SU-DHL-6 (cell line): ENCODE measurements at regions not wholly inside any gene's neighbourhood (a gene's known extent, or its start where the extent isn't known, plus 50 kb on each side); places are given as distances from the start of the nearest gene placed in this dataset.

Experiments used
- H2AFZ ChIP-seq: fragments of 200-600 bp; sonication (generic); 2 replicates; pipeline ENCODE4 v1.6.1; 2014; ENCODE audit warnings: low read depth, mild to moderate bottlenecking, moderate library complexity, mixed read lengths, antibody characterized with exemption, low read length; ENCODE audit not compliant: severe bottlenecking
- H3F3A ChIP-seq: fragments of 200-600 bp; shearing (Covaris generic); 2 replicates; pipeline ENCODE4 v1.6.0; 2016; ENCODE audit warnings: antibody characterized with exemption, mild to moderate bottlenecking; ENCODE audit not compliant: insufficient read depth
- H3K27ac ChIP-seq: fragments of 200-600 bp; sonication (generic); 2 replicates; pipeline ENCODE4 v1.5.1; 2016; ENCODE audit warnings: low read depth, mild to moderate bottlenecking, low read length, moderate library complexity, mixed read lengths
- H3K27me3 ChIP-seq: fragments of 200-600 bp; sonication (generic), shearing (Covaris generic); 2 replicates; pipeline ENCODE4 v1.6.0; 2014; ENCODE audit warnings: mild to moderate bottlenecking, low read length
- H3K36me3 ChIP-seq: fragments of 200-600 bp; sonication (generic); 2 replicates; pipeline ENCODE4 v1.6.1; 2014; ENCODE audit warnings: mild to moderate bottlenecking, low read length, mixed read lengths
- H3K4me2 ChIP-seq: fragments of 300-600, 200-600 bp; shearing (Covaris generic), sonication (generic); 2 replicates; pipeline ENCODE4 v1.6.0; 2014; ENCODE audit warnings: low read length, low read depth, mild to moderate bottlenecking; ENCODE audit not compliant: poor library complexity, severe bottlenecking
- H3K4me3 ChIP-seq: fragments of 200-600 bp; sonication (generic); 2 replicates; pipeline ENCODE4 v1.5.1; 2014; ENCODE audit warnings: antibody characterized with exemption, low read length, mild to moderate bottlenecking, mixed read lengths; ENCODE audit not compliant: insufficient read depth, poor library complexity, severe bottlenecking
- H3K79me2 ChIP-seq: fragments of 200-600 bp; sonication (generic); 2 replicates; pipeline ENCODE4 v1.6.1; 2014; ENCODE audit warnings: mild to moderate bottlenecking, low read length, moderate library complexity; ENCODE audit not compliant: insufficient read depth
- H3K9ac ChIP-seq: fragments of 200-600 bp; sonication (generic); 2 replicates; pipeline ENCODE4 v1.7.0; 2014; ENCODE audit warnings: mild to moderate bottlenecking, low read length
- H3K9me2 ChIP-seq: fragments of 200-600 bp; sonication (generic); replicated peaks from 2 replicates; pipeline ENCODE4 v1.6.1; 2014; ENCODE audit warnings: low read length; ENCODE audit not compliant: insufficient read depth
- H3K9me3 ChIP-seq: fragments of 200-600 bp; sonication (generic); 2 replicates; pipeline ENCODE4 v1.6.1; 2014; ENCODE audit warnings: low read length, mixed read lengths; ENCODE audit not compliant: insufficient read depth
- H4K20me1 ChIP-seq: fragments of 200-600 bp; sonication (generic); 2 replicates; pipeline ENCODE4 v1.6.1; 2014; ENCODE audit warnings: low read depth, mild to moderate bottlenecking, antibody characterized with exemption, low read length, moderate library complexity, mixed read lengths
- CTCF ChIP-seq: fragments of 200-600 bp; sonication (generic); IDR thresholded peaks from one replicate; pipeline ENCODE4 v1.5.1; 2017; ENCODE audit warnings: antibody characterized with exemption, mild to moderate bottlenecking, low read length, moderate library complexity; ENCODE audit not compliant: insufficient read depth, poor library complexity, severe bottlenecking
- EZH2phosphoT487 ChIP-seq: fragments of 200-600 bp; sonication (generic), shearing (Covaris generic); conservative IDR thresholded peaks from 2 replicates; pipeline ENCODE4 v1.6.1; 2018; ENCODE audit warnings: mild to moderate bottlenecking, antibody characterized with exemption, low read length, moderate library complexity, mixed read lengths

DNA sequence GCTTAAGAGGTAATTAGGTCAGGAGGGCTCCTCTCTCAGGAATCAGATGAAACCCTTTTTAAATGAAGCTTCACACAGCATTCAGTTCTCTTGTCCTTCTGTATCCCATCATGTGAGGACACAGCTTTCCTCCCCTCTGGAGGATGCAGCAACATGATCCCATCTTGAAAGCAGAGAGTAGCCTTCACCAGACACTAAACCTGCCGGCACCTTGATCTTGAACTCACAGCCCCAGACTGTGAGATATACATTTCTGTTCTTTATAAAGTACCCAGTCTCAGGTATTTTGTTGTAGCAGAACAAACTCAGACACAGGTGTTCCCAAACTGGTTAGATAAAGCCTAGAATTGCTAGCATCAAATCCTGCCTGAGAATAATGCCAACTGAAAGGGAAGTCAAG is 83.7 kb upstream of the PRICKLE2 start:
- Histone ChIP-seq H3K9ac (no peak overlapping the region), H4K20me1 (no peaks in the 10 kb centered on the region), H2AFZ (no peak overlapping the region), H3K4me2 (no peak overlapping the region), H3K9me3 (no peaks in the 10 kb centered on the region), H3K79me2 (no peaks in the 10 kb centered on the region), H3K9me2 (no peaks in the 10 kb centered on the region), H3K36me3 (no peaks in the 10 kb centered on the region), H3K27me3 (no peaks in the 10 kb centered on the region), H3K27ac (no peak overlapping the region), H3F3A (no peaks in the 10 kb centered on the region), H3K4me3 (no peak overlapping the region)
- TF ChIP-seq CTCF: no peak
- TF ChIP-seq EZH2phosphoT487: no peak

GRCh38 chr3:64306745-64307144 is 81.5 kb upstream of the PRICKLE2 start:
- H3K4me2 ChIP-seq: no peak overlapping the region
- H3K9me3 ChIP-seq: no peaks in the 10 kb centered on the region
- no peaks in the 10 kb centered on the region for H3K79me2 ChIP-seq
- no peak overlapping the region for H3K27ac ChIP-seq
- no peaks in the 10 kb centered on the region for H3K27me3 ChIP-seq
- no peaks in the 10 kb centered on the region for H3K9me2 ChIP-seq
- no peaks in the 10 kb centered on the region for H4K20me1 ChIP-seq
- H2AFZ ChIP-seq: no peak overlapping the region
- no peaks in the 10 kb centered on the region for H3K36me3 ChIP-seq
- no peaks in the 10 kb centered on the region for H3F3A ChIP-seq
- no peak overlapping the region for H3K4me3 ChIP-seq
- no peak overlapping the region for H3K9ac ChIP-seq
- TF ChIP-seq CTCF: no peak
- TF ChIP-seq EZH2phosphoT487: no peak

GRCh38 chr3:64305731-64306130 is 80.5 kb upstream of the PRICKLE2 start:
- no peak overlapping the region for H3K4me2 ChIP-seq
- no peaks in the 10 kb centered on the region for H3K36me3 ChIP-seq
- no peaks in the 10 kb centered on the region for H3F3A ChIP-seq
- no peaks in the 10 kb centered on the region for H4K20me1 ChIP-seq
- H3K9me3 ChIP-seq: no peaks in the 10 kb centered on the region
- H2AFZ ChIP-seq: no peak overlapping the region
- TF ChIP-seq EZH2phosphoT487 (no peak), CTCF (no peak)
- H3K27me3 ChIP-seq: no peaks in the 10 kb centered on the region
- no peak overlapping the region for H3K27ac ChIP-seq
- no peak overlapping the region for H3K9ac ChIP-seq
- no peaks in the 10 kb centered on the region for H3K9me2 ChIP-seq
- no peaks in the 10 kb centered on the region for H3K79me2 ChIP-seq
- H3K4me3 ChIP-seq: no peak overlapping the region
